Keratinocyte (primary cell): ENCODE measurements at regions not wholly inside any gene's neighbourhood (a gene's known extent, or its start where the extent isn't known, plus 50 kb on each side); places are given as distances from the start of the nearest gene placed in this dataset.

Experiments
- DNase-seq: peaks from one replicate; pipeline ENCODE4 v3.0.0-alpha.2; 2011; ENCODE audit warnings: low read depth, missing footprints, low spot score
- FAIRE-seq: peaks from 2 replicates; lab custom pipeline; 2011; peaks lifted over from hg19 to GRCh38; lab: Jason Lieb, UNC
- H2AFZ ChIP-seq: 2 replicates; pipeline ENCODE4 v1.6.0; 2012; ENCODE audit warnings: low read length, control low read depth, inconsistent platforms; ENCODE audit not compliant: control insufficient read depth
- H3K27ac ChIP-seq: 2 replicates; pipeline ENCODE4 v1.5.1; 2011; ENCODE audit warnings: low read length; ENCODE audit not compliant: control insufficient read depth, insufficient read depth
- H3K27me3 ChIP-seq: 3 replicates; pipeline ENCODE4 v1.6.0; 2011; ENCODE audit warnings: low read length; ENCODE audit not compliant: control insufficient read depth, insufficient read depth; ENCODE audit errors: extremely low read depth
- H3K36me3 ChIP-seq, 2 experiments: 2 replicates in 1 of 2; 3 replicates in 1 of 2; pipeline ENCODE4 v1.5.1; 2011; ENCODE audit warnings: low read length in 2 of 2, mild to moderate bottlenecking in 1 of 2; ENCODE audit not compliant: control insufficient read depth in 2 of 2, insufficient read depth in 2 of 2; ENCODE audit errors: extremely low read depth in 1 of 2
- H3K4me1 ChIP-seq: 3 replicates; pipeline ENCODE4 v1.5.1; 2011; ENCODE audit warnings: low read length; ENCODE audit not compliant: control insufficient read depth, insufficient read depth; ENCODE audit errors: extremely low read depth
- H3K4me2 ChIP-seq: 3 replicates; pipeline ENCODE4 v1.6.0; 2011; ENCODE audit warnings: low read depth, low read length; ENCODE audit not compliant: control insufficient read depth, insufficient read depth; ENCODE audit errors: extremely low read depth
- H3K4me3 ChIP-seq, 3 experiments: fragments of 200-600 bp in 1 of 3; sonication (generic) in 1 of 3; 2 replicates in 2 of 3; 3 replicates in 1 of 3; pipeline ENCODE4 v1.5.1; 2011 to 2016; ENCODE audit warnings: low read length in 3 of 3, mild to moderate bottlenecking in 3 of 3, control low read depth in 2 of 3, inconsistent platforms in 1 of 3, low read depth in 1 of 3, mixed read lengths in 1 of 3, mixed run types in 1 of 3, moderate library complexity in 1 of 3; ENCODE audit not compliant: control insufficient read depth in 2 of 3, insufficient read depth in 2 of 3; ENCODE audit errors: extremely low read depth in 1 of 3
- H3K79me2 ChIP-seq: 2 replicates; pipeline ENCODE4 v1.6.0; 2012; ENCODE audit warnings: low read length; ENCODE audit not compliant: control insufficient read depth, insufficient read depth
- H3K9ac ChIP-seq: 3 replicates; pipeline ENCODE4 v1.6.0; 2011; ENCODE audit warnings: low read length; ENCODE audit not compliant: control insufficient read depth, insufficient read depth; ENCODE audit errors: extremely low read depth
- H3K9me1 ChIP-seq: 3 replicates; pipeline ENCODE4 v1.6.0; 2011; ENCODE audit warnings: low read length; ENCODE audit not compliant: control insufficient read depth, insufficient read depth; ENCODE audit errors: extremely low read depth
- H3K9me3 ChIP-seq: 2 replicates; pipeline ENCODE4 v1.5.1; 2012; ENCODE audit warnings: low read depth, low read length; ENCODE audit not compliant: control insufficient read depth
- H4K20me1 ChIP-seq: 3 replicates; pipeline ENCODE4 v1.6.0; 2011; ENCODE audit warnings: low read length; ENCODE audit not compliant: control insufficient read depth, insufficient read depth; ENCODE audit errors: extremely low read depth
- EZH2 ChIP-seq: IDR thresholded peaks from one replicate; pipeline ENCODE4 v1.6.1; 2012; ENCODE audit warnings: inconsistent platforms, mild to moderate bottlenecking, low read length, moderate library complexity
- dilution Hi-C: fragments of 300-500 bp; cut with MboI; formaldehyde crosslinking; loops from one replicate; pipeline ENCODE4 v1.7.0; 2020; ENCODE audit warnings: low sequenced_read_pairs; ENCODE audit not compliant: extremely low pct_ligation_motif_present
- TF ChIP-seq, protein P1 (sequence below), 3 experiments: IDR thresholded peaks in 1 of 3; conservative IDR thresholded peaks in 1 of 3; optimal IDR thresholded peaks in 1 of 3; 2 replicates in 2 of 3; 3 replicates in 1 of 3; pipeline versions ENCODE3 to v1.5.1; 2011; ENCODE audit warnings: low read length in 3 of 3, mild to moderate bottlenecking in 3 of 3, moderate library complexity in 2 of 3, control low read depth in 1 of 3, inconsistent platforms in 1 of 3; ENCODE audit not compliant: insufficient read depth in 2 of 3; ENCODE audit errors: extremely low read depth in 1 of 3

DNA sequence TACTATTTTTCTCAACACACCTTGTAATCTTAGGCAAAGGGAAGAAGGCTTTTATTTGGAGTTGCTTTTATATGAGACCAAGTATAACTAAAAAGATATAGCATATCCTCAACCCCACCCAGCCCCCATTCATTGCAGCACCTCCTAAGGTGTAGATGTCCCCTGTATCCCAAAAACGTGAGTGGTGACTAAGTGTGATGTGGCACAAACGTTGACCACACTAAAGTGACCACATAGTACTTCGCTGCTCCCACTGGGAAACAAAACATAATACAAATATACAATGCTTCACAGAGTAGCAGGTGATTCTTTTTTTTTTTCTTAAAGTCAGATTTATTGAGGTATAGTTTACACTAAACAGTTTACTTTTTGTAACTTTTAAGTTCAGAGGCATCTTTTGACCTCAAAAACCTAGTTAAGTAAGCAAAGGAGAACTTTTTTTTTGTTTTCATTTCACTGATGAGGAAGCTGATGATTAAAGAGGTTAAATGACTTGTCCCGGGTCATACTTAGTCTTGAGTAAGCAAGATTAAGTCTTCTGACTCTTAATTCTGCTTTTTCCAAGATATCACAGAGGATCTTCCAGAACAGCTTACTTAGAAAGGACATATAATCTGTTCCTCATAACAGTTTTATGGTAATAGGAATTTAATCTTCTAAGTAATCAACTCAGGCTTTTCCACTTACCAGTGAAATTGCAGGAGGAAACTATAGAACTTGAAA is 245.2 kb upstream of the PLEKHG7 start:
- Histone ChIP-seq H3K36me3 (no peaks in the 10 kb centered on the region), H3K4me1 (no peaks in the 10 kb centered on the region), H2AFZ (no peak overlapping the region), H3K9me3 (no peaks in the 10 kb centered on the region), H3K4me3 (no peak overlapping the region), H3K27ac (no peak overlapping the region), H3K79me2 (no peaks in the 10 kb centered on the region), H3K9ac (no peak overlapping the region), H3K9me1 (no peaks in the 10 kb centered on the region), H3K27me3 (no peaks in the 10 kb centered on the region), H4K20me1 (no peaks in the 10 kb centered on the region), H3K4me2 (no peak overlapping the region)
- no peak for TF ChIP-seq EZH2
- TF ChIP-seq, protein P1, sequence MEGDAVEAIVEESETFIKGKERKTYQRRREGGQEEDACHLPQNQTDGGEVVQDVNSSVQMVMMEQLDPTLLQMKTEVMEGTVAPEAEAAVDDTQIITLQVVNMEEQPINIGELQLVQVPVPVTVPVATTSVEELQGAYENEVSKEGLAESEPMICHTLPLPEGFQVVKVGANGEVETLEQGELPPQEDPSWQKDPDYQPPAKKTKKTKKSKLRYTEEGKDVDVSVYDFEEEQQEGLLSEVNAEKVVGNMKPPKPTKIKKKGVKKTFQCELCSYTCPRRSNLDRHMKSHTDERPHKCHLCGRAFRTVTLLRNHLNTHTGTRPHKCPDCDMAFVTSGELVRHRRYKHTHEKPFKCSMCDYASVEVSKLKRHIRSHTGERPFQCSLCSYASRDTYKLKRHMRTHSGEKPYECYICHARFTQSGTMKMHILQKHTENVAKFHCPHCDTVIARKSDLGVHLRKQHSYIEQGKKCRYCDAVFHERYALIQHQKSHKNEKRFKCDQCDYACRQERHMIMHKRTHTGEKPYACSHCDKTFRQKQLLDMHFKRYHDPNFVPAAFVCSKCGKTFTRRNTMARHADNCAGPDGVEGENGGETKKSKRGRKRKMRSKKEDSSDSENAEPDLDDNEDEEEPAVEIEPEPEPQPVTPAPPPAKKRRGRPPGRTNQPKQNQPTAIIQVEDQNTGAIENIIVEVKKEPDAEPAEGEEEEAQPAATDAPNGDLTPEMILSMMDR (optimal IDR thresholded peaks at IDR 0.05 in 1 of 3, IDR thresholded peaks at IDR 0.05 in 1 of 3, conservative IDR thresholded peaks at IDR 0.05 in 1 of 3; ENCODE audit: extremely low read depth in 1 of 3, insufficient read depth in 2 of 3, low read length in 3 of 3): no peak
- dilution Hi-C loops: no loop called here
- no peak for DNase-seq
- FAIRE-seq: no peak

DNA sequence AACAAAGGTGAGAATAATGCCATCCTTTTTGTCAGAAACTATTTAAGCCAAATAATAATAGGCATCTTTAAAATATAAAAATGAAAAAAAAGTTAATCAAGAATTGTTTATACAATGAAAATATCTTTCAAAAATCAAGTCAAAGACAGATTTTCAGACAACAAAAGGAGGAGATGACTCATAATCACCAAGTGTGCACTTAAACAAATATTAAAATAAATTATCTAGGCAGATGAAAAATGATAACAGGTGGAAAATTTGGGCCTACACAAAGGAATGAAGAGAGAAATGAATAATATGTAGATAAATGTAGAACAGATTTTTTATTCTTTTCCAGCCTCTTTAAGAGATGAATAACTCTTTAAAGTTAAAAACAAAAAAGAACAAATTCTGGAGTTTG is 250.0 kb upstream of the PLEKHG7 start:
- H3K36me3 ChIP-seq: no peaks in the 10 kb centered on the region
- no peak for DNase-seq
- no peaks in the 10 kb centered on the region for H3K4me1 ChIP-seq
- FAIRE-seq: no peak
- H3K27me3 ChIP-seq: no peaks in the 10 kb centered on the region
- H4K20me1 ChIP-seq: no peaks in the 10 kb centered on the region
- H3K79me2 ChIP-seq: no peaks in the 10 kb centered on the region
- H3K9me3 ChIP-seq: no peaks in the 10 kb centered on the region
- H3K4me2 ChIP-seq: no peak overlapping the region
- dilution Hi-C loops: no loop called here
- no peaks in the 10 kb centered on the region for H3K9me1 ChIP-seq
- no peak overlapping the region for H3K27ac ChIP-seq
- TF ChIP-seq, protein P1 (optimal IDR thresholded peaks at IDR 0.05 in 1 of 3, IDR thresholded peaks at IDR 0.05 in 1 of 3, conservative IDR thresholded peaks at IDR 0.05 in 1 of 3; ENCODE audit: extremely low read depth in 1 of 3, insufficient read depth in 2 of 3, low read length in 3 of 3): no peak
- TF ChIP-seq EZH2: no peak
- H3K4me3 ChIP-seq: no peak overlapping the region
- no peak overlapping the region for H3K9ac ChIP-seq
- H2AFZ ChIP-seq: no peak overlapping the region
